ENCODE measurements at regions not wholly inside any gene's neighbourhood (a gene's known extent, or its start where the extent isn't known, plus 50 kb on each side); places are given as distances from the start of the nearest gene placed in this dataset.
"Not testable (repeated sequence)": the region's sequence is repeated elsewhere in the genome, so short reads cannot be mapped to it uniquely, and the experiment has no call there.

- no peak for DNase-seq (ENCODE audit: low read depth)
Observed at GRCh38 chr19:31037286-31037980, 311.8 kb downstream of the TSHZ3 start.

- DNase-seq (ENCODE audit: low read depth) = not testable (repeated sequence)
Observed at GRCh38 chr19:31031455-31031854, 317.8 kb downstream of the TSHZ3 start.

GRCh38 chr19:31023038-31023437, 326.2 kb downstream of the TSHZ3 start:
- DNase-seq (ENCODE audit: low read depth) = no peak

GRCh38 chr19:31018936-31019335, 330.3 kb downstream of the TSHZ3 start:
- no peak for DNase-seq (ENCODE audit: low read depth)

- DNase-seq (ENCODE audit: low read depth) = no peak
Observed at GRCh38 chr19:31015778-31016177, 333.5 kb downstream of the TSHZ3 start.

GRCh38 chr19:31014668-31015067, 334.6 kb downstream of the TSHZ3 start:
- no peak for DNase-seq (ENCODE audit: low read depth)

- DNase-seq (ENCODE audit: low read depth) = no peak
Observed at GRCh38 chr19:31013384-31014020, 335.7 kb downstream of the TSHZ3 start.

GRCh38 chr19:31002518-31003244, 346.6 kb downstream of the TSHZ3 start:
- DNase-seq (ENCODE audit: low read depth) = no peak

GRCh38 chr19:31001991-31002390, 347.2 kb downstream of the TSHZ3 start:
- no peak for DNase-seq (ENCODE audit: low read depth)

- DNase-seq (ENCODE audit: low read depth) = no peak
Observed at GRCh38 chr19:31000913-31001312, 348.3 kb downstream of the TSHZ3 start.

GRCh38 chr19:30999726-31000125, 349.5 kb downstream of the TSHZ3 start:
- no peak for DNase-seq (ENCODE audit: low read depth)

- no peak for DNase-seq (ENCODE audit: low read depth)
Observed at GRCh38 chr19:30997222-30997621, 352.0 kb downstream of the TSHZ3 start.

GRCh38 chr19:30978639-30979038, 370.6 kb downstream of the TSHZ3 start:
- DNase-seq (ENCODE audit: low read depth) = no peak

- DNase-seq (ENCODE audit: low read depth) = no peak
Observed at GRCh38 chr19:30969591-30969990, 379.6 kb downstream of the TSHZ3 start.

- no peak for DNase-seq (ENCODE audit: low read depth)
Observed at GRCh38 chr19:30968841-30969399, 380.3 kb downstream of the TSHZ3 start.

- DNase-seq (ENCODE audit: low read depth) = no peak
Observed at GRCh38 chr19:30968210-30968609, 381.0 kb downstream of the TSHZ3 start.

GRCh38 chr19:30966486-30966885, 382.8 kb downstream of the TSHZ3 start:
- no peak for DNase-seq (ENCODE audit: low read depth)

GRCh38 chr19:30959011-30959410, 390.2 kb downstream of the TSHZ3 start:
- no peak for DNase-seq (ENCODE audit: low read depth)

- DNase-seq (ENCODE audit: low read depth) = no peak
Observed at GRCh38 chr19:30955112-30956104, 393.8 kb downstream of the TSHZ3 start.

GRCh38 chr19:30944276-30944932, 404.8 kb downstream of the TSHZ3 start:
- DNase-seq (ENCODE audit: low read depth) = not testable (repeated sequence)

Measured in HS-27A (cell line).